HG02588 (cell line): ENCODE measurements at regions not wholly inside any gene's neighbourhood (a gene's known extent, or its start where the extent isn't known, plus 50 kb on each side); places are given as distances from the start of the nearest gene placed in this dataset.

ENCODE experiments used
- ATAC-seq: cut with Tn5 transposase; IDR thresholded peaks from one replicate; pipeline ENCODE4 v1.9.1; 2021; ENCODE audit warnings: mild to moderate bottlenecking, moderate library complexity; ENCODE audit not compliant: unreplicated experiment

DNA sequence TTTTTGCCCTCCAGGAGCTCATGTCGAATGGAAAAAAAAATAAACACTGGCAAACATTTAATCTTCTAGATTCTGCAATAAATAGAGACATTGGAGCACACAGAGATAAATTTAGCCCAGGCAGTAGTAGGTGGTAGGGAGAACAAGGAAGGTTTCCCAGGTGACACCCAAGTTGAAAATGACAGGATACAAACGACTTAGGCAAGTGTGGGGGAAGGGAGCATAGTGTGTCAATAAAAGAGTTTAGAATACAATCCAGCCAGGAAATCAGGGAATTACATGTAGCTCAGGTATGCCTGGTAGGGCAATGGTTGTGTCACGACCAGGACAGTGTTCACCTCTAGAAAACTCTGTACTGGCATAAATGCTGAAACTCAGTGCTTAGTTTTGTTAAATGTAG, 364.6 kb upstream of the AGTR1 start:
- ATAC-seq: no peak

DNA sequence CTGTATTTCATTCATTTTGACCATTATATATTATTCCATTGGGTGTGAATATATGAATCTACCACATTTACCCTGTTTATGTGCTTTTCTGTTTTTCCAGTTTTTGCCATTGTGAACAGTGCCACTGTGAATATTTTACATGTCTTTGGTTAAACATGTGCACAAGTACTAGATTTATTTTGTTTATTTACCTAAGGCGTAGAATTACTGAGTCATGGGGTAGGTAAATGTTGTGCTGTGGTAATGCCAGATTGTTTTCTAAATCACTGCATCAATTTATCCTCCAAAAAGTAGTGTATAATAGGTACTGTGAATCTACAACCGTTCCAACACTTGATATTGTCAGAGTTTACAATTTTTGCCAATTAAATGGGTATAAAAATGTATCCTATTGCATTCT, 362.1 kb upstream of the AGTR1 start:
- no peak for ATAC-seq

DNA sequence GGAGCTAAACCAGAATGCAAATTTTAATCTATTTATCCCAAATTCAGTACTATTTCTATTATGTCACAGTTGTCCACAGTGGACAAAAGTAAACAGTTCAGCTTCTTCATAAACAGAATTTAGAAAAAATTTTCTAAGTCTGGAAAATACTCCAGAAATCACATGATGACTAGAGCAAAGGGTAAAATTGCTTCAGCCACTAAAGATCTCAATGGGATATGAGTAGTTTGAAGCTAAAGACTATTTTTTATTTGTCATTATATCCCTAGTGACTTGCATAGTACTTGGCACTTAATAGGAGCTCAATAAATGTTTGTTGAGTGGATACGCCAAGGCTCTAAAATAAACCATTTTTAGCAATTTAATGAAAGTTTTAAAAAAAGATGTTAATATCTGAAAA, 354.3 kb upstream of the AGTR1 start:
- ATAC-seq: no peak

DNA sequence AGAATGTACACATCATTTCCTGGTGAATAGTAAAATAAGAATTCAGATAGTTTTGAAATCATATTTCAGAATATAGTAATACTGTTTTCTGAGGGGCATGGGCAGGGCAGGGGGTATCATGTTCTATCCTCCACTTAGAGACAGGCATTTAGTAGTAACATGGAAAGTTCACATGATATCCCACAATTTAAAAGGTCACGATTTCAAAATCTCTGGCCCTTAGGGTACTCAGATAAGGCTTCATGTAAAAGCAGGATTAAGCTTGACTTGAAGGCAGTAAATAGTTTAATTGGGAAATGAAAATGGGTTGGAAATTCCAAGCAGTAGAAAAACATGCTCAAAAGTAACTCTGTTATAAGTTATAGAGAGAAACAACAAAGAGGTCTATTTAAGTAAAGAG, 353.2 kb upstream of the AGTR1 start:
- no peak for ATAC-seq

DNA sequence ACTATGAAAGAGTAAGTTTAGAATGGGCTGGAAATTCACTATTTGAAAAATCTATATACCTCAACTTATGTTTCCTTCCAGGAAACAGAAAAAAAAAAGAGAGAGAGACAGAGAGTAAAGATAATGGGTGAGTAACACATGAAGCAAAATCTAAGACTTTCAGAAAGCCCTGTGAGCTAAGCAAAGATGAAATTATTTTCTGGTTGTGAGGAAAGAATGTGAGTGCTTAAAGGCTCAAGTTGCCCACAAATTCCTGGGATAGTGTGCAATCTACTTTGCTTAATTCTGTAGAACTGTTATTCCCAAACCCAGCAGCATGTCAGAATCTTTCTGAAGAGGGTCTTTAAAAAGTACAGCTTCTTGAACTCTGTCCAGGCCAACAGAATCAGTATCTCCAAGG, 337.7 kb upstream of the AGTR1 start:
- no peak for ATAC-seq

DNA sequence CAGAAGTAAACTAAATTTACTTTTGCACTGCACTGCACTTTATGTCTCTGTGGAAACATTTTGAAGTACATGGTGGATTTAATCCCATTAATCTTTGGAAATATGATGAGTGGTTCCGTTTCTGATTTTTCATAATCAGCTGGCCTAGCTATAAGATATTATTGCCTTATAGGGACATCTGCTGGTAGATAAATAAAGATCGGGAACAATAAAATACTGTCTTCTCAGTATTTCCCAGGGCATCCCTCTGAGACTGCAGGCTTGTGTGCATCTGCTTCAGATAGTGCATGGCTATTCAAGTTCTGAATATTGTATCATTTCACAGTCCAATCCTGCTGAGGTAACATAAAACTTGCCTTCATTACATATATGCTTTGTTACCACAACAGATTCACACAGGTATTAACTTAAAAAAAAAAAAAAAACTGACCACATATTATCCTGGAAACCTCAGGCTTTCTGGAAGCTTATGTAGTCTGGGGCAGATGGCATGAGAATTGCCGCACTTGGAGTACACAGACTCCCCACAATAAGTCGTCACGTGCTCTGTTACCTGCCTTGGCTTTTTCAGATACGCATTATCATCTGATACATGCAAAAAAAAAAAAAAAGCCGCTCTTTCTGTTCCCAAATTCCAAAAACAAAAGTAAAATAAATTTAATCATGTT, 330.8 kb upstream of the AGTR1 start:
- no peak for ATAC-seq

DNA sequence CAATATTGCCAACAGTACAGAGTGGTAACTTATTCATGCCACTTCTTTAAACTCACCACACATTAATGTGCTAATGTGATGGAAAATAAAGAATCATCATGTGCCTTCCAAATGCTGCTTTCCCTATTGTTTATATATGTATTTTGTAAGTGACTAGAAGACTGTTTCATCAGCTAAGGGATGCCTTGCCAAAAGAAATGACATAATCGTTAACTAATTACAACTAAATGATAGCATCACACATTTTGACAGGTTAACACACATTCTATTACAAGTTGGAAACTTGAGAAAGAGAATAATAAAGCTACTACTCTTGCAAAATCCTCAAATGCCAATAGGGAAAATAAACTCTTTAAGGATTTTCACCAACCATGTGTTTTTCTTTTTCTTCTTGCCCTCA, 329.9 kb upstream of the AGTR1 start:
- no peak for ATAC-seq

DNA sequence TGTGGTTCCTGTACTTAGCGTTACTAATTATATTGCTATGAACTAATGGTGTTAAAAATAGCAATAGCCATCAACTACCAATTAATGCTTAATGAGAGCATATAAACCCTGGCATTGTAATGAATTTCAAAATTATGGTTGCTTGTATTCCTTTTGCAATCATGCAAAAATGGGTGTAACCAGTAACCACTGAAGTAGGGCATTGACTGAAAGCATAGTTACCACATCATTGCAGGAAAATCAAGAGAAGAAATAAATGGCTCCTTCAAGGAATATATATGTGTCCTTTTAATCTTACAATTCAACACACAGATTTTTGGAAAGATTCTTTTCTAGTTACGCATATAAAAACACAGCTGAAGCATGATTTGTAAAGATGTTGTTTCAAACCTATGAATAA, 328.3 kb upstream of the AGTR1 start:
- ATAC-seq: no peak

DNA sequence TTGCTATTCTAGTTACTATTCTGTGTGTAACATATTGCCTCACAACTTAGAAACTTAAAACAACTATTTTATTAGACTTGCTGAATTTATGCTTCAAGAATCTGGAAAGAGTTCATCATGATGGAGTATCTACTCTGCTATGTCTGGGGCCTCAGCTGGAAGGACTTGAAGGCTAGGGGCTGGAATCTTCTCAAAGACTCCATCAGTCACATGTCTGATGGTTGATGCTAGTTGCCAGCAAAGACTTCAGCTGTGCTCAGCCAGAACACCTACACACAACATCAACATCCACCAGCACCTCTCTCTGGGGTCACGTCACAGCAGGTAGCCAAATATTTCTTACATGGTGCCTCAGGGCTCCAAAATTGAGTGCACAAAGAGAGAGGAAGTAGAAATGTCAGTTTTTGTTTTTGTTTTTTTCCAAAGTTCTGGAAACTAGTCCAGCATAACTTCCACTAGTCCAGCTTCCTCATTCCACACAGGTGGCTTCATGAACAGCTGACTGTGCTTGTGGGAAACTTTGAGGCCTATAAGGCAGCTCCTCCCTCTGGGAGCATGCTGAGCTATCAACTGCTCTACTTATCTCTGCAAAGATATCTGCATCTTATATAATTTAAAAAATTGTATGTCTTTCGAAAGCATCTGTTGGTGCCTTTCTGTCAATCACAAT, 325.4 kb upstream of the AGTR1 start:
- ATAC-seq: no peak

DNA sequence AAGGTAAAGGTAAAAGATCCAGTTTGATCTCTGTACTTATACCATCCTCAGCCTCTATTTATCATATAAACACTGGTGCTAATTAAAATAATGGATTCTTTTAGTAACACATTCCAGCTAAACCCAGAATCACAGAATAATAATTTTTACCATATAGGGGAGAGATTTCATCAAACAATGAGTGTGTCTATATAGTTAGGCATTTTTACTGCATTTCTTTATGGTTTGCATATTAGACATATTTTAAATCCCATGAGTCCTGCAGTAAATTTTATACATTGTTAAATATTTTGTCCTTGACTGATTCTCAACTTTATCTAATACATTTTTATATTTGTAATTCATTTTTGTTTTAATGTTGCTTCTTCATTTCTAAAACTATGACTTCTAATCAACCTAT, 323.7 kb upstream of the AGTR1 start:
- no peak for ATAC-seq

DNA sequence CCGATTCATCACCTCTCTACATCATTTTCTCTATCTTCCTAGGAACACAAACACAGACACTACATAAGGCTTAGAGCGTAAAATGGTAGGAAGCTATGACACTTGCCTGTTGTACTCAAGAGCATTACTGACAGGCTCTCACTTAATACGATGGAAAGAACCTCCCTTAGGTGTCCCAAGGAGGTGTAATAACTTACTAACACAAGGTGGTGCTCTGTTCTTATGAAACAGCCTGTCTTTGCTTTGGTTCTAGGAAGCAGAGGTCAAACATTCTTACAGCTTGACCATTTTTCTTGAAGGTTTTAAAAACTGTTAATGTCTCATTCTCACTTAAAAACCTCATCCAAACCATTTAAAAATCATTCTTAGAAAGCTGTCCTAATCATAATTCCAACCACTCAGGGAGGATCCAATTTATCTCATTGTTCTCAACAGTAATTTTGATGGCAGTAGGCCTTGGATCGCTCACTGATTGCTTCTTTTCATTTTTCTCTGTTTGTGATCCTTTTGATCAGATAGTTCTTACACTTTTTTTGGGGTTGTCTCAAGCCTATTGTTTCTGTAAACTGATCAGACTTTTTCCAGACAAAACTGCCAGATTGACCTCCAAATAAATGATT, 317.8 kb upstream of the AGTR1 start:
- ATAC-seq: peak; percentile 87

DNA sequence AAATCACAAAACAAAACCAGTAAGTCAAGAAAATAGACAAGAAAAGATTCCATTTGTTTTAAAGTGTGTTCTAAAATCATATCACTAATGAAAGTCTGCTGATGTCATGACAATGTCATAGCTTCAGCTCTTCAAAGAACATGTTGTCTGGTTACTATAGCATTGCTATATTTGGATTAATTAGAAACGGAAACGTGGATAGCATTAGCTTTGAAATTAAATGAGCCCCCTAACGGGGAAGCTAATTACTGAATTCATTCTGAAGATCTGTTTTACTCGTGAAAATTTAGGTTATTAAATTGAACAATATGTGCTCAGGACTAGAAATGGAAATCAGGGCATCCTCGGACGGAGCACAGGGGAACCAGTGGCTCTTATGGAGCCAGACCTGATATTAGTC, 316.7 kb upstream of the AGTR1 start:
- no peak for ATAC-seq

DNA sequence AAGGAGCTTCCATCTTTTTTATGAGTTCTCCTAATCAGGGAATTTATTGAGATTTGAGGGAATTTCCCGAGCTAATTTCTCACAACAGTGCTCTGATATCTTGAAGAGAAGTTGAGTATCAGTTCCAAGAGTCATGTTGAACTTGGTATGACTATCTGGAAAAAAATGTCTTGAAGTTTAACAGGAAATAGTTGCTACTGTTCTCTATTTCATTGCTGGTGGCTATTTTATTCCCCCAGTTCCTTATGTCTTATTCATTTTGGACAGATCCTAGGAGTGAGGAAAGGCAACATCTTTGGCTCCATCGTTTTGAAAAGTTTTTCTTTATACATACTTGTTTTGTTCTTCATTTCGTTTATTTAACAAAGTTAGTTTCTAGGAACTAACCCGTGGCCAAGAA, 307.8 kb upstream of the AGTR1 start:
- ATAC-seq: no peak

DNA sequence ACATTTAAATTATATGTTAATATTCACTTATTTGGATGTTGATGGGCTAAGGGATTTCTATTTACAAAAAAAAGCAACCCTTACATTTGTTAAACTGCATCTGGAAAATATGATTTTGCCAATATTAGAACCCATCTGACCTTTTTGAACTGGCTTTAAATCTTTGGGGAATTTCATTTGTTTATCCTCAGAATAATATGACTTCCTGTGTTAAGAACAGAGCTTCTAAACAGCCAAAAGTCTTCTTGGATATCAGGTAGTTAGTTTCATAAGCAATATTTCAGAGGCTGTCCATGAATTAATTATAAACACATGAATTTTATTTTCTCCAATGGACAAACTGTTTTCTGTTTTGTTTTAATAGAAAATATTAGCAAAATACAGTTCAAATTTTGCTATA, 301.9 kb upstream of the AGTR1 start:
- no peak for ATAC-seq

DNA sequence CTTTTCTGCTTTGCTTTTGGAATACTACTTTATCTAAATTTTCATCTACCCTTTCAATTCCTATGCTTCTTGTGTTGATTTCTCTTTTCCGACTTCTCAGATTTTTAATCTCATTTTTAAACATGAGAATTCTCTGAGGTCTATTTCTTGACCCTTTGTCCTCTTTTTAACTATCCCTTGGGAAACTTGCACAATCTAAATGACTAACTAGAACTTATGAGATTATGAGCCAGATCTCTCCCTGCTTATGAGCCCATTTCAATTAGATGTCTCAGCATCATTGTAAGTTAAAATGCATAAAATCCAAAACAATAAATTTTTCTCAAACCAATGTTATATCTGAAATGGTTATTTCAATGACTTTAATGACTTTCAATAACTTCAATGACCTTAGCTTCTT, 296.9 kb upstream of the AGTR1 start:
- no peak for ATAC-seq

DNA sequence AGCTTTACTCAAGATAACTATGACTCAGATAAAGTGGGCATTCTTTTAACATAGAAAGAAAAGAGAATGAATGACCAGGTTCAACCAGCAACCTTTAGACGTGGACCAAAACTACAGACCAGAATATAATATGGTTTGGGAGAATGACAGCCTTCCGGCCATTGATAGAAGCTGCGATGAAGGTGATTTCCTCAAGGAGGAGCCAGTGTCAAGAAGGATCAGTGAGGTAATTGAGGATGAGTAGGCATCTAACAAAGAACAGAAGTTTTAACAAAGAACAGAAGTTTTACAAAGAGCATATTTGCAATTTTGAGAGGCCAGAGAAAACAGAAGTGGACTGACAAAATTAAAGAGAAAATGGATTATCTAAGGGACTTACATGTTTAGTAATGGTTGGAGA, 289.0 kb upstream of the AGTR1 start:
- ATAC-seq: no peak

DNA sequence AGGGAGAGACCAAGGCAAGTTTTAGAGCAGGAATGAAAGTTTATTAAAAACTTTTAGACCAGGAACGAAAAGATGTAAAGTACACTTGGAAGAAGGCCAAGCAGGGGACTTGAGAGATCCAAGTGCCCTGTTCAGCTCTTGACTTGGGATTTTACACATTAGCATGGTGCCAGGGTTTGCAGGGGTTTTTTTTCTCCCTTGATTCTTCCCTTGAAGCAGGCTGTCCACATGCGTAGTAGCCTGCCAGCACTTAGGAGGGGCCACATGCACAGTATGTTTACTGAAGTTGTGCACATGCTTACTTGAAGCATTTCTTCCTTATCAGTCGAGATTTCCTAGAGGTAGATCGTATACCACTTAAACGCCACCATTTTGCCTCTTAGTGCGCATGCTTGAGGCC, 277.5 kb upstream of the AGTR1 start:
- ATAC-seq: no peak

DNA sequence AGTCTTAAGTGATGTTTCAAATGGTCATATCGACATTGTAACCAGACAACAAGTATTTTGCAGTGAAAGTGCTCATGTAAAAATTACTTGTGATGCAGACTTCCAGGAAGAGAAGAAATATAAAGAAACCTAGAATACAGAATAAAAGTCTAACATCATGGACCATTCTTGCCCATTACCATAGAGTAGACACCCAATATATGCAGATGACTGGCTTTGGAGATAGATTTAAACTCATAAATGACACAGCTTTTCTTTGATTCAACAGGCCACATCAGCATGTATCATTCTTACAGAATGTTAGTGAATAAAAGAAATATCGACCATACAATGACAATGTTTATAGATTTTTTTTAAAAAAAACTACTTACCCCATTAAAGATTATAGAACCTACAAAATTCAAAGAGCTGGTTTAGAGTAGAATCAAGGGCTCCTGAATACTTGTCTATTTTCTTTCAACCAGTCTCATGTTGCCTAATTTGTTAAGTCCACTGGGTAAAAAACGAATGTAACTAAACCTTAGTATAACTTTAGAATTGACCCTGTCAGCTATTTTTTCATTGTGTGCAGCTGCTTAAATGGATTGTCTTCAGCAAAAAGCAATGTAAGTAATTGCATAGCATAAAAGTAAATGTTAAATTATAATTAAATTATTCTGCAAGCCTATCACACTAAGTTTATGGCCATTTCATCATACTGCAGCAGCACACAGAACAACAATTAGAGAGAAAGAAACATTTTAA, 268.7 kb upstream of the AGTR1 start:
- ATAC-seq: no peak

DNA sequence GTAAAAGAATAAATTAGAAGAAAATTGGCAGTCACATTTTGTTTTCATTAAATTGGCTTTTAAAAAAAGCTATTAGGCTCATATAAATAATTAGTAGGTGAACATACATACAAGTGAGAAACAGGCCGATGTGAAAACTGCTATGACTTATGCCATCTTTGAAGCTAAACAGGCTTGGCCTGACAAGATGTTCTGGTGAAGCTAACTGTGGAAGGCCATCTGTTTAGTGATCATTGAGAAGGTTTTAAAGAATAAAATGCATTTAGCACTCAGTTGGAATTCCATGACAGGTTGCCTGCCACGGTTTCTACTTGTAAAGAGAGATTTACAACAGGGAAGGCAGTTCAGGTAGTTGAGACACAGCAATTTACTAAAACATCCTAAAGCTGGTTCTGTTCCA, 264.0 kb upstream of the AGTR1 start:
- ATAC-seq: no peak

DNA sequence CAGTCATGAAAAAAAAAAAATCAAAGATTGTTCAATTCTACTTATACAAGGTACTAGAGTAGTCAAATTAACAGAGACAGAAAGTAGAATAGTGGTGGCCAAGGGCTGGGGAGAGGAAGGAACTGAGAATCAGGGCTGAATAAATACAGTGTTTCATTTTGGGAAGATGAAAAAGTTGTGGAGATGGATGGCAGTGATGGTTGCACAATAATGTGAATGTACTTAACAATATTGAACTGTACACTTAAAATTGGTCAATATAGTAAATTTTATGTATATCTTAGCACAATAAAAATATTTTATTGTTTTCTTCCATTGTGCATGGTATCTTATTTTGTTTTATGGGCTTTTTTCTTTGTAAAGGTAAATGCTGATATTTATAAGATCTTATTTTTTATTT, 262.2 kb upstream of the AGTR1 start:
- no peak for ATAC-seq

DNA sequence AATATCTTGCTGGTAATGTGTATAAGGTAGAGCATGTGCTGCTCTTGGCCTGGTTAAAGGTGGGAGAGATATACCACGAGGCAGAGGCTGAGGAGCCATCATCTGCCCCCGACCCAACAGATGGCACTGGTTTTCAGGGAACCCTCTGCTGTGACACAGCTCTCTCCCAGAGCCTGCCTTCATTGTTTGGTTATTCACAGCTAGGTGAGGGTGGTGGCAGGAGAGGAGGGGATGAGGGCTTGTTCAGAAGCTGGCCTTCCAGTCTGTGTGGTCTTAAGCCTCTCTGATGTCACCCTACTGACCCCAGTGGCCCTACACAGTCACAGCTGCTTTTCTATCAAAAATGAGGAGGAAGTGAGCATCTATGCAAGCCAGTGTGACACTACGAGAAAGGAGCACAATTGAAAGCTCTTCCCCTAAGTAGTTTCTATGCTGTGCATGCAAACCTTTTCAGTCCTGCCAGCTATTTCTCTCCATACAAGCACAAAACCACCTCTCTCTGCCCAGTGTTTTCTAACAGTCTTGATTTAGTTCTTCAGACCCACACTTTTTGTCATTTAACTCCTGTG, 258.4 kb upstream of the AGTR1 start:
- ATAC-seq: no peak

DNA sequence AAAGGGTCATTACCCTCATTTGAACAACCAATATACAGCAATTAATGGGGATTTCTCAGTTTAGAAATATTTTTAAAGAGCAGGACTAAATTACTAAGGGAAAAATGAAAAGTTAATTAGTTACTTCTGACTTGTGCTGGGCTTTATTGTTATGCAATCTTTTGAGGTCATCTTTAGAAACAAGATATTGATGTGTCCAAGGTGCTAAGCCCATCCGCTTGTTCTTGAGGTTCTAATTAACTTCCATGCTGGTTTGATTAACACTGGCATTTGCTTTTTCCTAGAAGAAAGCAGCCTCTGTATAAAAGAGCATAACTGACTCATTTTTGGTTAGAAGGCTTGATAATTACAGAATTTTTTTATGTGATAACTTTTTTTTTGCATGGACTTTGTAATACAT, 256.5 kb upstream of the AGTR1 start:
- ATAC-seq: no peak
